ENCODE measurements at regions not wholly inside any gene's neighbourhood (a gene's known extent, or its start where the extent isn't known, plus 50 kb on each side); places are given as distances from the start of the nearest gene placed in this dataset.

DNA sequence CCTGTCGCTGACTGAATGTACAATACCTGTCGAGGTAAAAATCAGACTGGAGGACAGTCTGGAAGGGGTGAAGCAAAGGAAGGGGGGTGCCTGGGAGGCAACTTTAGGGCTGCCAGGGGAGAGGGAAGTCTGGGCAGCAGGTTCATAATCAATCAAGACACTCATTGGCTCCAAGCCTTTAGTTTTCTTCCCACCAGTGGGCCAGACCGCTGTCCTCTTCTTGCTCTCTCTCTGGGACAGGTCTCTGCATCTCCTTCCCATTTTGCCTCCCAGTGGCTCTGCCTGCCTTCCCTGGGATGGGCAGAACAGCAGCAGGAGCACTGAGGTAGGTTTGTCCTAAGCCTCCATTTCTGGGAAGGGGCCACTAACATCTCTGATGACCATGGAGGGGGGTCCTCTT is 206.5 kb downstream of the TTC8 start:
- no peak overlapping the region for H4K91ac ChIP-seq (ENCODE audit: insufficient read length, low read depth, low read length)
- H2BK5ac ChIP-seq (ENCODE audit: insufficient read length, low read length): no peak overlapping the region
- DNase-seq: no peak
- H3T11ph ChIP-seq (ENCODE audit: low read length): no peak overlapping the region
- peaks cover 10% of the 10 kb centered on the region for H3K23me2 ChIP-seq (ENCODE audit: insufficient read length, low read depth, low read length, poor library complexity, severe bottlenecking)
- H3K9ac ChIP-seq (ENCODE audit: extremely low read depth, insufficient read length, low read length): no peak overlapping the region
- peaks cover 17% of the 10 kb centered on the region for H3K27me3 ChIP-seq (ENCODE audit: insufficient read depth, low read length)
- H3K79me2 ChIP-seq (ENCODE audit: insufficient read depth, low read length): no peaks in the 10 kb centered on the region
- H2AFZ ChIP-seq (ENCODE audit: low read length): no peak overlapping the region
- H4K5ac ChIP-seq (ENCODE audit: insufficient read length, low read depth, low read length): no peak overlapping the region
- H3K56ac ChIP-seq (ENCODE audit: insufficient read length, low read depth, low read length): no peak overlapping the region
- no peak overlapping the region for H3K27ac ChIP-seq (ENCODE audit: insufficient read length, low read depth, low read length)
- no peak overlapping the region for H2AK5ac ChIP-seq (ENCODE audit: insufficient read length, low read length)
- no peak overlapping the region for H3K18ac ChIP-seq (ENCODE audit: insufficient read length, low read depth, low read length)
- no peaks in the 10 kb centered on the region for H3K9me3 ChIP-seq (ENCODE audit: control insufficient read depth, low read depth, low read length)
- WGBS (ENCODE audit: extremely low coverage, insufficient read length, low lambda C conversion rate): no CpG with 5 or more reads among the region's 3 CpGs
- no peak overlapping the region for H2BK120ac ChIP-seq (ENCODE audit: low read depth, low read length, poor library complexity, severe bottlenecking)
- Mint-ChIP-seq H3K4me3 (no peak overlapping the region), H3K27ac (no peak overlapping the region), H3K4me1 (peaks cover 0 to 4% of the 10 kb centered on the region in 2 experiments; a peak in 2 of 4 replicates), H3K9me3 (peaks cover 0 to 2% of the 10 kb centered on the region in 2 experiments; a peak in 1 of 5 replicates), H3K36me3 (ENCODE audit: insufficient read depth in 1 of 3, low read depth in 3 of 3) (no peaks in the 10 kb centered on the region; a peak in 1 of 7 replicates), H3K27me3 (ENCODE audit: low read depth) (peaks cover 59% of the 10 kb centered on the region)
- H2BK12ac ChIP-seq (ENCODE audit: insufficient read length, low read depth, low read length): no peak overlapping the region
- no peaks in the 10 kb centered on the region for H3K79me1 ChIP-seq (ENCODE audit: insufficient read depth, low read depth, low read length, poor library complexity, severe bottlenecking)
- H2BK15ac ChIP-seq (ENCODE audit: low read depth, low read length): no peak overlapping the region
- TF ChIP-seq, protein P1, sequence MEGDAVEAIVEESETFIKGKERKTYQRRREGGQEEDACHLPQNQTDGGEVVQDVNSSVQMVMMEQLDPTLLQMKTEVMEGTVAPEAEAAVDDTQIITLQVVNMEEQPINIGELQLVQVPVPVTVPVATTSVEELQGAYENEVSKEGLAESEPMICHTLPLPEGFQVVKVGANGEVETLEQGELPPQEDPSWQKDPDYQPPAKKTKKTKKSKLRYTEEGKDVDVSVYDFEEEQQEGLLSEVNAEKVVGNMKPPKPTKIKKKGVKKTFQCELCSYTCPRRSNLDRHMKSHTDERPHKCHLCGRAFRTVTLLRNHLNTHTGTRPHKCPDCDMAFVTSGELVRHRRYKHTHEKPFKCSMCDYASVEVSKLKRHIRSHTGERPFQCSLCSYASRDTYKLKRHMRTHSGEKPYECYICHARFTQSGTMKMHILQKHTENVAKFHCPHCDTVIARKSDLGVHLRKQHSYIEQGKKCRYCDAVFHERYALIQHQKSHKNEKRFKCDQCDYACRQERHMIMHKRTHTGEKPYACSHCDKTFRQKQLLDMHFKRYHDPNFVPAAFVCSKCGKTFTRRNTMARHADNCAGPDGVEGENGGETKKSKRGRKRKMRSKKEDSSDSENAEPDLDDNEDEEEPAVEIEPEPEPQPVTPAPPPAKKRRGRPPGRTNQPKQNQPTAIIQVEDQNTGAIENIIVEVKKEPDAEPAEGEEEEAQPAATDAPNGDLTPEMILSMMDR (conservative IDR thresholded peaks at IDR 0.05): no peak
- H3K14ac ChIP-seq (ENCODE audit: insufficient read depth, low read length): no peak overlapping the region
- H2BK20ac ChIP-seq (ENCODE audit: low read depth, low read length, poor library complexity, severe bottlenecking): no peak overlapping the region
- H3K4me1 ChIP-seq (ENCODE audit: insufficient read depth, low read length): no peaks in the 10 kb centered on the region
- no peak overlapping the region for H4K8ac ChIP-seq (replicated peaks; ENCODE audit: insufficient read length, low read depth, low read length)
- no peak overlapping the region for H3K4me2 ChIP-seq (ENCODE audit: insufficient read depth, insufficient read length, low read length)
- H4K20me1 ChIP-seq (ENCODE audit: control insufficient read depth, insufficient read depth, insufficient read length): no peaks in the 10 kb centered on the region
- no peak overlapping the region for H3K23ac ChIP-seq (ENCODE audit: insufficient read length, low read depth, low read length)
- no peak overlapping the region for H3K4ac ChIP-seq (ENCODE audit: low read depth, low read length)
